Small intestine (tissue), 7 donors: ENCODE measurements at regions not wholly inside any gene's neighbourhood (a gene's known extent, or its start where the extent isn't known, plus 50 kb on each side); places are given as distances from the start of the nearest gene placed in this dataset.

Source experiments
- DNase-seq, 2 donors: peaks; one replicate each; pipeline versions ENCODE4 v3.0.0 to v3.0.0-alpha.2; 2013
- FAIRE-seq: peaks from 2 replicates; lab custom pipeline; 2012; peaks lifted over from hg19 to GRCh38; lab: Jason Lieb, UNC
- H3K27ac ChIP-seq, 3 donors: one replicate each; pipeline ENCODE4 v1.5.1; 2013; ENCODE audit warnings: low read length in 2 of 3, mild to moderate bottlenecking in 2 of 3, control low read depth in 1 of 3, inconsistent platforms in 1 of 3, low read depth in 1 of 3, moderate library complexity in 1 of 3
- H3K27me3 ChIP-seq, 3 donors: one replicate each; pipeline ENCODE4 v1.6.1; 2013; ENCODE audit warnings: low read length in 3 of 3, inconsistent platforms in 1 of 3; ENCODE audit not compliant: control insufficient read depth in 3 of 3, insufficient read depth in 3 of 3
- H3K36me3 ChIP-seq, 3 donors: one replicate each; pipeline ENCODE4 v1.6.1; 2013; ENCODE audit warnings: low read length in 3 of 3, inconsistent platforms in 1 of 3, low read depth in 1 of 3, mild to moderate bottlenecking in 1 of 3, moderate library complexity in 1 of 3; ENCODE audit not compliant: control insufficient read depth in 3 of 3, insufficient read depth in 2 of 3
- H3K4me1 ChIP-seq, 3 donors: one replicate each; pipeline ENCODE4 v1.6.1; 2013; ENCODE audit warnings: low read length in 2 of 3, inconsistent platforms in 1 of 3, low read depth in 1 of 3, mild to moderate bottlenecking in 1 of 3, moderate library complexity in 1 of 3; ENCODE audit not compliant: control insufficient read depth in 3 of 3, insufficient read depth in 2 of 3
- H3K4me3 ChIP-seq, 3 donors: one replicate each; pipeline ENCODE4 v1.5.1; 2013; ENCODE audit warnings: low read length in 3 of 3, control low read depth in 1 of 3, inconsistent platforms in 1 of 3, low read depth in 1 of 3, mild to moderate bottlenecking in 1 of 3, moderate library complexity in 1 of 3
- H3K9me3 ChIP-seq, 2 donors: one replicate each; pipeline ENCODE4 v1.6.1; 2013; ENCODE audit warnings: low read depth in 1 of 2, low read length in 1 of 2; ENCODE audit not compliant: control insufficient read depth in 2 of 2, insufficient read depth in 1 of 2
- WGBS, 3 donors: extraction: QIAGEN DNeasy Blood & Tissue Kit; methylation state at CpG; one replicate each; pipeline ENCODE4 v1.1.7; 2013; 5-methylcytosine and 5-hydroxymethylcytosine counted together
- donor health status: healthy with polysubstance abuse.
- donor health status: control.
- donor health status: control.
- donor health status: Bipolar disorder and iron deficiency.
- donor health status: healthy.

DNA sequence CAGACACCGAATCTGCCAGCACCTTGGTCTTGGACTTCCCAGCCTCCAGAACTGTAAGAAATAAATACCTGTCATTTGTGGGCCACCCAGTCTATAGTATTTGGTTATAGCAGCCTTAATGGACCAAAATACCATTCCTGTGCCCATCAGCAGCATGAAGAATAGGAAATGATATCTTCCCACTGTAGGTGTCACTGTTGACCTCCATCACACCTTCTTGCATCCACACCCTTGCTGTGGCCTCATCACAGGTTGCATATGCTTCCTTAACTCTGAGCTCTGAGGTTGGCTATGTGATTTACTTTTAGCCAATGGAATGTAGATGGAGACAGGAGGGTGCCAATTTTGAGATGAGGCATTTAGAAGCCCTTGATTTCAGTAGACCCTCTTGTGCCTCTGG lies 242.0 kb upstream of the TSHZ3 start:
- Histone ChIP-seq H3K4me3 (no peak overlapping the region), H3K4me1 (no peaks in the 10 kb centered on the region), H3K27ac (no peak overlapping the region), H3K36me3 (no peaks in the 10 kb centered on the region), H3K9me3 (no peaks in the 10 kb centered on the region), H3K27me3 (no peaks in the 10 kb centered on the region)
- WGBS, 3 donors, result 90 to 95% (median 94%) methylated on average over 1 of the region's 1 CpG
- DNase-seq, result no peak
- FAIRE-seq, result no peak

DNA sequence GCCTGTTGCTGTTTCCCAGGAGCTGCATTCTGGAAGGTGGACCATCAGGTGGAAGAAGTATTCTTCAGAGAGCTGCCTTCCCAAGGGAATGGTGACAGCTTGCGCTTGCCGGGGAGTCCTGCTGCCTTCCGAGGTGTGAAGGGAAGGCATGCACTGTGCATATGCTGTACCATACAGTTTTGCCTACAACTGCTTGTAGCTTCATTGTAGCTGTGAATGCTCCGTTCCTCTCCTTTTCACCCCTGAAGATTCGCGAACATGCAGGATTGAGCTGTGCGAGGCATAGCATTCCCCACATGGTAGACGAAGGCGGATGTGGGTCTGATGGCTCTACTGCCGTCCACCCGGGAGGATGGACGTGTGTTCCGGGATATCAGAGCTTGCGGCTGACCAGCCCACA lies 243.2 kb upstream of the TSHZ3 start:
- H3K36me3 ChIP-seq, result no peaks in the 10 kb centered on the region
- H3K27me3 ChIP-seq, result no peaks in the 10 kb centered on the region
- no peak overlapping the region for H3K4me3 ChIP-seq
- no peaks in the 10 kb centered on the region for H3K4me1 ChIP-seq
- DNase-seq (no peak), FAIRE-seq (no peak)
- no peak overlapping the region for H3K27ac ChIP-seq
- WGBS, 3 donors, result 90 to 93% (median 93%) methylated on average over 14 of the region's 14 CpGs
- H3K9me3 ChIP-seq, result no peaks in the 10 kb centered on the region

DNA sequence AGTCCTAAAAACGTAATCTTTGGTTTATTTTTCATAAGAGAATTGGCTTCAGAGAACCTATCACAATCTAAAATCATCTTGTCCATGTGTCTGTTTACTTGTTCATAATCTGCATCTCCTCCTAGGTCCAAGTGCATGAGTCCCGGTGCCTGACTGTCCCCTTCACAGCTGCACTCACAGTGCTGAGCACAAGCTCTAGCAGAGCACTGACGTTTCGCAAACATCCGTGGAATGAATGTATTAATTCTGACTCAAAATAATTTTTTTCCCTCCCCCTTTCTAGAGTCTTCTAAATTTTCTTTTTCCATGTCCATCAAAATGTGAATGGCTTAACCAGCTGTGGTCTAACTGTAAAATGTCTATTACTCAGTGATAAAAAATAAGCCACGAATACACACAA lies 245.5 kb upstream of the TSHZ3 start:
- H3K27ac ChIP-seq, result no peak overlapping the region
- H3K9me3 ChIP-seq, result no peaks in the 10 kb centered on the region
- H3K4me3 ChIP-seq, result no peak overlapping the region
- DNase-seq (no peak), FAIRE-seq (no peak)
- H3K36me3 ChIP-seq, result no peaks in the 10 kb centered on the region
- 60 to 63% (median 62%) methylated on average over 6 of the region's 6 CpGs for WGBS, 3 donors
- no peaks in the 10 kb centered on the region for H3K4me1 ChIP-seq
- no peaks in the 10 kb centered on the region for H3K27me3 ChIP-seq

DNA sequence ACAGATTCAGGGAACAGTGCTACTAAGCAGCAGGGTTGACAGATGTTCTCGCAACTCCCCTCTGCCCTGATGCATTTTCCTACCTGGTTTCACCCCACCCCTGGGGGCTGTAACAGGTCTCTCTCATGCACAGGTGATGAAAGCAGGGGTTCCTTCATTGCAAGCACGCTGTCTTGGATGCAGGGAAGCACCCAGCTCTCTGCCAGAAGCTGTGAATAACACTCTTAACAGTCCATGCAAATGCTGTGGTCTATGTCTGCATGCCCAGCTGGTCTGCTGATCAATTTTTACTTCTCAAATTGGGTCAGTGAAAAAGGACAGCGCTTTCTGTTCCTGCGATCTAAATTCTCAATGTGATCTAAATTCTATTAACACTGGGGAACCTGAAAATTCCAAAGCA lies 246.3 kb upstream of the TSHZ3 start:
- Histone ChIP-seq H3K36me3 (no peaks in the 10 kb centered on the region), H3K27me3 (no peaks in the 10 kb centered on the region), H3K27ac (no peak overlapping the region), H3K4me3 (no peak overlapping the region), H3K4me1 (no peaks in the 10 kb centered on the region), H3K9me3 (no peaks in the 10 kb centered on the region)
- 77 to 82% (median 80%) methylated on average over 4 of the region's 4 CpGs for WGBS, 3 donors
- DNase-seq (no peak), FAIRE-seq (no peak)

DNA sequence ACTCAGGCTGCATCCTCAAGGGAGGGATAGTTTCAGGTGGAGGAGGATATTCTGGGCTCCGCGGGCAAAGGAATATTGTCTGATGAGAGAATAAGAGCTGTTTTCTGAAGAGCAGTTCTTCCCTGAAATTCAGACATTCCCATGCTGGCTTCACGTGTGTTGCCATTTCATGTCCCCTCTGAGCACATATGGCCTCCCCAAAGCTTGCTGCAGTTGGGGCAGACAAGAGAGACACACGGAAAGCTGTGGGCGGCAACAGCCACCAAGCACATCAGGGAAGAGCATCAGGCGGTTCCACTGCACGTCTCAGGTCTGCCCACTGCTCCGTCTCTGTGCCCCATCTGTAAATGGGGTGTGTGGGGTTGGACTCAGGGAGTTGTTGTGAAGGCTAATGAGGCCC lies 247.5 kb upstream of the TSHZ3 start:
- FAIRE-seq (no peak), DNase-seq (no peak)
- Histone ChIP-seq H3K27me3 (no peaks in the 10 kb centered on the region), H3K9me3 (no peaks in the 10 kb centered on the region), H3K4me3 (no peak overlapping the region), H3K27ac (no peak overlapping the region), H3K4me1 (no peaks in the 10 kb centered on the region), H3K36me3 (no peaks in the 10 kb centered on the region)
- WGBS, 3 donors, result 86 to 90% (median 89%) methylated on average over 8 of the region's 8 CpGs

DNA sequence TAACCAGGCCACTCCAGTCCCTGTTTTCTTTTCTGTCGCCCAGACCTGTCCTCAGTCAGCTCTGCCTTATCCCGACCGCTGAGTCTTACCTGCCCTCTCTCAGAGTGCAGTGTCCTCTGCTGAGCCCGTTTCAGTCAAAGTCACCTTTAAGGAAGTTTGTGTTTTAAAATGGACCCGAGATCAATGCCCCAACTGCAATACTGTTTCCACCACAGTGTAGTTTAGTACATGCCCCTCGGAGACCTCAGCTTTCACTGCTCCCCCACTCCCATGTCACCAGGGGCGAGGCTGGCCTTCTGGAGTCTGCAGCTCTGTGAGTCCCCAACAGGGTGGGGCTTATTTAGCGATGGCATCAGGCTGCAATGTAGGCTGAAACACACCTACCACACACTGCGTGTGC lies 248.4 kb upstream of the TSHZ3 start:
- 74 to 86% (median 74%) methylated on average over 9 of the region's 9 CpGs for WGBS, 3 donors
- H3K27me3 ChIP-seq, result no peaks in the 10 kb centered on the region
- H3K4me1 ChIP-seq, result no peaks in the 10 kb centered on the region
- DNase-seq (no peak), FAIRE-seq (no peak)
- H3K36me3 ChIP-seq, result no peaks in the 10 kb centered on the region
- no peak overlapping the region for H3K4me3 ChIP-seq
- H3K9me3 ChIP-seq, result no peaks in the 10 kb centered on the region
- no peak overlapping the region for H3K27ac ChIP-seq

DNA sequence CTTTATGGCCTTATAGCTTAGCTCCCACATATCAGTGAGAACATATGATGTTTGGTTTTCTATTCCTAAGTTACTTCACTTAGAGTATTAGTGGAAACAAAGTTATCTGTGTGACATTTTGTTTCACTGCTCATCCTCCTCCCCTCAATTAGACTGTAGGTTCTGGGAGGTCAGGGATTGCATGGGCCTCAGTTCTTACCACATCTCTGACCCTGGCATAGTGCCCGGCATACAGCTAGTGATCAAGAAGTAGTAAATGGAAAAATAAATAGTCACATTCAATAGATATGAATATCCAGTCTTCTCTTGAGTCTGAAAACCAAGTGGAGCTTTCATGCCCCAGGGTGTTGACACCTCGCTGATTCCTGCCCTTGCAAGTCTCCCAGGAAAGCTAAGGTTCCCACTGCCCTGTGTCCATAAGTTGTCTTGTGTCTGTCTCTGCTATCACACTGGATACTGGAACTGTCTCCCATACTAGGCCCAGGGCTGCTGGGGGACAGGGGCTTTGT lies 249.5 kb upstream of the TSHZ3 start:
- 70 to 85% (median 72%) methylated on average over 2 of the region's 2 CpGs for WGBS, 3 donors
- Histone ChIP-seq H3K27ac (no peak overlapping the region), H3K36me3 (no peaks in the 10 kb centered on the region), H3K9me3 (no peaks in the 10 kb centered on the region), H3K4me3 (no peak overlapping the region), H3K4me1 (no peaks in the 10 kb centered on the region), H3K27me3 (no peaks in the 10 kb centered on the region)
- DNase-seq (no peak), FAIRE-seq (no peak)

DNA sequence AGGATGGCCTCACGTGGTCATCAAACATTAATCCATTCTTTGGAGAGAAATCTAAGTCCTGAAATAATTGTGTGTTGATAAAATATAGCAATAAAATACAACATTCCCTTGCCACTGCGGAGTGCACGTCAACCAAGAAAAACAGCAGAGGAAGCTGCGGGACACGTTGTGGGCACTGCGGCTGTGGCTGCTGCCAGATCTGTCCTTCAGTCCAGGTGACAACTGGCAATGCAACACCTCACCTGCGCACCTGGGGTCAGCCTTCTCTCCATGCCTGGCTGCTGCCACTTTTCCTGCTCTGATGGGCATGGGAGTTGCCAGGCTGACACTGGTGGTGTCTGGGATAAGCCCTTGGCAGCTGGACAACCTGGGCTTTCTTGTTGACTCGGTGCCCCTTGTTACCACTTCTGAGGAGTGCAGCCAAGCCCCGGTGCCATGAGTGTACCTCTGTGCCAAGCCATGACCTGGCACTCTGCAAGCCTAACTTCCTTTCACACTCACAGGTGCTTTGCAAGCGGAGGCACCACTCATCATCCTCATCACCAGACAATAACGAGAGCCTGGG lies 251.6 kb upstream of the TSHZ3 start:
- Histone ChIP-seq H3K4me1 (no peaks in the 10 kb centered on the region), H3K9me3 (no peaks in the 10 kb centered on the region), H3K27me3 (no peaks in the 10 kb centered on the region), H3K27ac (no peak overlapping the region), H3K36me3 (no peaks in the 10 kb centered on the region), H3K4me3 (no peak overlapping the region)
- WGBS, 3 donors, result 83 to 87% (median 87%) methylated on average over 11 of the region's 11 CpGs
- no peak for DNase-seq
- no peak for FAIRE-seq

DNA sequence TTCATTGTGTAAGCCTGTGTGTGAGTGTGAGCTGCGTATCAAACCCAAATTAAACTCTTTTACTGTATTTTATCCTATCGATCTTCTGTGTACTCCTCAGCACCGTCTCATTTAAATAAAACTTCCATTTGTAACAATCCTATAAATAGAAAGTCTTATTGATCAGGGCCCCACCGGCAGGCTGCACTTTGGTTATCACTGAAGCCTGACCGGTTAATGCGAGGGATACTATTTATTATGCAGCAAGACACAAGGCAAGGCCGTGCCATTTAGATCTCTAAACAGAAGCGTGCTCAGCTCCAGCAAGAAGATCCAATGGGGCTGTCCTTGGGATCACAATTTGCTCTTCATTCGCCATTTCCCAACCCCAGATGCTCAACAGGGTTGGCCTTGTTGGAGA lies 252.6 kb upstream of the TSHZ3 start:
- FAIRE-seq (no peak), DNase-seq (no peak)
- no peaks in the 10 kb centered on the region for H3K4me1 ChIP-seq
- no peaks in the 10 kb centered on the region for H3K27me3 ChIP-seq
- H3K36me3 ChIP-seq, result no peaks in the 10 kb centered on the region
- WGBS, 3 donors, result 61 to 76% (median 62%) methylated on average over 9 of the region's 9 CpGs
- no peak overlapping the region for H3K4me3 ChIP-seq
- H3K9me3 ChIP-seq, result no peaks in the 10 kb centered on the region
- no peak overlapping the region for H3K27ac ChIP-seq
